Right renal pelvis (tissue), 4 donors: ENCODE measurements at regions not wholly inside any gene's neighbourhood (a gene's known extent, or its start where the extent isn't known, plus 50 kb on each side); places are given as distances from the start of the nearest gene placed in this dataset.

Experiments used
- DNase-seq, 4 donors: peaks; one replicate each; pipeline ENCODE4 v3.0.0-alpha.2; 2013; ENCODE audit warnings: low read depth in 4 of 4, low spot score in 3 of 4, missing footprints in 1 of 4

- no peak for DNase-seq
Measured at GRCh38 chr4:110290511-110290910, 92.1 kb upstream of the ELOVL6 start.

GRCh38 chr4:110289601-110290100 lies 91.2 kb upstream of the ELOVL6 start:
- no peak for DNase-seq

GRCh38 chr4:110287130-110287529 lies 88.7 kb upstream of the ELOVL6 start:
- DNase-seq = no peak

- no peak for DNase-seq
Measured at GRCh38 chr4:110278127-110278526, 79.7 kb upstream of the ELOVL6 start.

GRCh38 chr4:110275871-110276270 lies 77.5 kb upstream of the ELOVL6 start:
- DNase-seq = no peak

GRCh38 chr4:110271986-110272385 lies 73.6 kb upstream of the ELOVL6 start:
- DNase-seq = no peak

GRCh38 chr4:110270492-110271197 lies 72.2 kb upstream of the ELOVL6 start:
- DNase-seq = no peak

GRCh38 chr4:110268790-110269189 lies 70.4 kb upstream of the ELOVL6 start:
- DNase-seq = no peak

- no peak for DNase-seq
Measured at GRCh38 chr4:110268352-110268751, 69.9 kb upstream of the ELOVL6 start.

- no peak for DNase-seq
Measured at GRCh38 chr4:110266136-110266535, 67.7 kb upstream of the ELOVL6 start.

- no peak for DNase-seq
Measured at GRCh38 chr4:110265001-110265400, 66.6 kb upstream of the ELOVL6 start.

GRCh38 chr4:110260299-110260698 lies 61.9 kb upstream of the ELOVL6 start:
- DNase-seq = no peak

GRCh38 chr4:110250023-110250387 lies 51.6 kb upstream of the ELOVL6 start:
- DNase-seq = no peak

GRCh38 chr4:110248831-110249253 lies 50.4 kb upstream of the ELOVL6 start:
- no peak for DNase-seq
